Lung microvascular endothelial cell (primary cell): ENCODE measurements at regions not wholly inside any gene's neighbourhood (a gene's known extent, or its start where the extent isn't known, plus 50 kb on each side); places are given as distances from the start of the nearest gene placed in this dataset.
"Not testable (repeated sequence)": the region's sequence is repeated elsewhere in the genome, so short reads cannot be mapped to it uniquely, and the experiment has no call there.

Experiments
- DNase-seq, 2 donors: peaks; one replicate each; pipeline versions ENCODE4 v3.0.0 to v3.0.0-alpha.2; 2010; ENCODE audit warnings: low read depth in 2 of 2

DNA sequence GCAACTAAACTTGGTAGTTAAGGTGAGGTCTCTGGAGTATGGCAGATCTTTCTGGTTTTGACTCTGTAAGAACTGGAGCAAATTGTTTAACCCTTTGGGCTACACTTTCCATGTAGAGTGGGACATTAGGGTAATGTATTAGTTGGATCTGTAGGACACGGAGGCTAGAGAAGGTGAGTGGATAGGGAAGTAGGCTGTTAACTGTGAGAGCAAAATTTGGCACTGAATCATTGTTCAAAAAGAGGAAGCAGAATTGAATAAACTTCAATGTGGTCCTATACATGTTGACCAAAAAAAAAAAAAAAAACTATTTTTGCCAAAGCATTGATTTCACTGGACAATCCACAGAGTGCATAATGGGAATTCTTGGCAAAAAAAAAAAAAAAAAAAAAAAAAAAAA is 370.2 kb upstream of the CHORDC1 start:
- no peak for DNase-seq

DNA sequence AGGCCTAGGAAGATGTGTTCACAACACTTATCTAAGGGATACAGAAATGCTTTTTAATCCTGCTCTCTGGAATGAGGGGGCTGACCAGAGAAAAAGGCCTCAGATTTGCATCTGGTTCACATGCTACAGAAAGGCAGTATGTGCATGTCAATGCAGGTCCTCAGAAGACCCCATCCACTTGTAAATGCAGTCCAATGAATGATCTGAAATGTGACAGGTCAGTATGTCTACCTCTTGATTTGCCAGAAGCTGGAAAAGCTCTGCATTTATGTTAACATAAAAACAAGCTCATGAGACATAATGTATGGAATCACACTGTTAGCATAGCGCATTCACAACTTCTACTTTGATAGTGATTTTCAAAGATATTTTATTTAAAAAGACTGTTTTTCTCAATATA is 367.4 kb upstream of the CHORDC1 start:
- no peak for DNase-seq

DNA sequence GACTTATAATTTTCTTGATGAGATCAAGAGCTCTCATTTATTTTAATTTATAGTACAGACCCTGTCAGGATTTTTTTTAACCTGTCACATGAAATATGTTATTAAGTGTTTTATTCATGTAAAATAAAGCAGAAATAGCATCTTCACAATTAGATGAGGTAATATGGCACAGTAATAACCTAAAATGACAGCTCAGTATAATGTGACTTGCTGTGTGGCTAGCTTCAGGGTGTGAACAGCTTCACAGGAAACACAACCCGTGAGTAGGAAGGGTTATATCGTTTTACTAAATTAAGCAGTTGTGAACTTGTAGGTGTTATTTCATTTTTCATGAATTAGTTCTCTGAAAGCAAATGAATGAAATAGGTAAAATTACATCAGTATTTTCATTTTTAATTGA is 366.9 kb upstream of the CHORDC1 start:
- DNase-seq = no peak

DNA sequence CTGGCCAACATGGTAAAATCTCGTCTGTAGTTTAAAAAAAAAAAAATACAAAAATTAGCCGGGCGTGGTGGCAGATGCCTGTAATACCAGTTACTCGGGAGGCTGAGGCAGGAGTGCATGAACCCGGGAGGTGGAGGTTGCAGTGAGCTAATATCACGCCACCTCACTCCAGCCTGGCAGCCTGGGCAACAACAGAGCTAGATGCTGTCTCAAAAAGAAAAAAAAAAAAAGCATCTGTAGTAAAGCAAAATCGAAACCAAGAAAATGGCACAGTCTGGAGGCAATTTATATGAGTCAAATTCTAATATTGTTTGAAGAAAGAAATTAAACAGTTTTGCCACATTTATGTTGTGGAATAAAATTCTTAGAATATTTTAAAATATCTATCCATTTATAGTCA is 365.0 kb upstream of the CHORDC1 start:
- no peak for DNase-seq

DNA sequence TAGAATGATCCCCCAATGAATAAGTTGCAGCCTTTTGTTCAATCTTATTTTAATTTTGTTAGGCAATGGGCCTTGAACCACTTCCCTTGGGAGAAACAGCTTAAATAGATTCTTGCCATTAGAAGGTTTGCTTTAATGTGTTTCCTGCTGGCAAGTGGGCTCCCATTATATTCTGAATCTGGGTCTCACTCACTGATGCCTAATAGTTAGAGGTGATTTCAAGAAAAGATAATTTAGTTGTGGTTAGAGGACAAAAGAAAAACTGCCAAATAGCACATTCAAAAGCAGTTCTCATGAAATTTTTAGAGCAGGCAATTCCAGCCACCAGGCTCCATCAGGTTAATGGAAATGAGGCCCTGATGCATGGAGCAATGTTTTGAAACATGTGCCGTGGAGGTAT is 362.6 kb upstream of the CHORDC1 start:
- DNase-seq = no peak

DNA sequence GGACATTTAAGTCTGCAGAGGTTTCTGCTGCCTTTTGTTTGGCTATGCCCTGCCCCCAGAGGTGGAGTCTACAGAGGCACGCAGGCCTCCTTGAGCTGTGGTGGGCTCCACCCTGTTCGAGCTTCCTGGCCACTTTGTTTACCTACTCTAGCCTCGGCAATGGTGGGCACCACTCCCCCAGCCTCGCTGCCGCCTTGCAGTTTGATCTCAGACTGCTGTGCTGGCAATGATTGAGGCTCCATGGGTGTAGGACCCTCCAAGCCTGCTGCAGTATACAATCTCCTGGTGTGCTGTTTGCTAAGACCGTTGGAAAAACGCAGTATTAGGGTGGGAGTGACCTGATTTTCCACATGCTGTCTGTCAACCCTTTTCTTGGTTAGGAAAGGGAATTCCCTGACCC is 360.1 kb upstream of the CHORDC1 start:
- DNase-seq = not testable (repeated sequence)

DNA sequence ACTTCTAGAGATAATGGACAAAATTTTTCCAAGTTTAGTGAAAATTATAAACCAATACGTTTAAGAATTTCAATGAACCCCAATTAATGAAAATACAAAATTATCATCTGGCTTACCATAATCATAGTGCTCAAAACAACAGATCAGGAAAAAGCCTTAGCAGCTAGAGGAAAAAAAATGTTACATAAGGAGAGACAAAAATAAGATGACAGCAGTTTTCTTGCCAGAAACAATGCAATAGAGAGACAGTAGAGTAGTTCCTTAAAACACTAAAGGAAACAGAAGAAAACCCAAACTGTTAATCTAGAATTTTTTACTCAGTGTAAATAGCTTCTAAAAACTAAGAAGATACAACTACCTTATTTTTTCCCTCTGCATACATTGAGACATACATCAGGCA is 341.7 kb upstream of the CHORDC1 start:
- DNase-seq = no peak

DNA sequence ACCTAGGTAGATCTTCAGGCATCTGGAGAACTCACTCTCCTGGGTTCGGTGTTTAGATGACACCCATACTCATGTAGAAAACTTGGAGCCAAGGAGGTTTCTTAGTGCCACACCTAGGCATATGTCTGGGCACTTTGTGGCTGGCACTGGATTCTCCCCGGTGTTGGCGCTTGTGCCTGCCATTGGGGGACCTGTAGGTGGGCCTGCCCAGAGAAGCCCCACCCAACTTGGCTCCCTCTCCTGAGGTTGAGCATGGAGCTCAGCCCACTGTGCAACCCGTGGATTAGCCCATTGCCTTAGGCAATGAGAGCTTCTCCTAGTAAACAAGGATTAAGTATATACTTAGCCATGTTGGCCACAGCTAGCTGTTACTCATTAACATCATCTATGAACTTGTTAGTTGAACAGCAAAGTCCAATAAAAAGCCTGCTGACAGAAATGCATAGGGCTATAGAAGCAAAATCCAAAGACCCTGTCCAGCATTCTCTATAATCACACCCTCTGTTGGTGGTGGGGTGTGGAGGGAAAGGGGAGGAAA is 335.5 kb upstream of the CHORDC1 start:
- DNase-seq = no peak

DNA sequence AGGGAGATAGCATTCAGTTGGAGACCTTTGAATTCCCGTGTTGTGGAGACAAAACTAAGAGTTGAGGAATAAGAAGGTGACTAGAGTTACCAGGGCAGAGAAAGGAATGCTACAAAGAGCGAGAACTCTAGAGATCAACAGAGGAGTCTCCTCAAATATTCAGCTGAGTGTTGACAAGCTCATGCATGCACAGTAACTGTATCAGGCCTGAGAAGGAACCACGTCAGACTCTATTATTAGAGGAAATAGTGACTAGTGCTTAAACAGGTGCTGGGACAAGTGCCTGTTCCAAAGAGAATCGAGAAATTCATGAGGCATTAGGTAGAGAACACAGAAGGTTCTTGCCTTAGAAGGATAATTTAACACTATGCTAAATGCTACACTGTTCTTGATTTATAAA is 333.8 kb upstream of the CHORDC1 start:
- DNase-seq = no peak

DNA sequence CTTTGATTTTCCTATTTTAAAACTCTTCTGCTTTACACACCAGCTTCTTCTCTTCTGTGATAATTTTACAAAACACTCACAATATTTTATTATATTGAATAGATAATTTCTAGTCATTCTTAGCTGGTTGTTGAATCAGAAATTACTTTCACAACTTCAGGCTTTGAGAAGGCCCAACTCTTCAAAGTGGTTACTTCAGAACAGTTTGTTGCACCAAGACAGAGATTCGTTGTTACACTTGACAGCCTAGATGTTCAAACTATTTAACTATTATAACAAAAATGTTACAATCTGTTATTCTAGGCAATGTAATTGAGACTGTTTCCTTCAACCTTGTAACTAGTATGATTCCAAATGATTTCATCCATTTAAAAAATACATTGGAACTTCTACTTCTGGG is 333.2 kb upstream of the CHORDC1 start:
- no peak for DNase-seq

DNA sequence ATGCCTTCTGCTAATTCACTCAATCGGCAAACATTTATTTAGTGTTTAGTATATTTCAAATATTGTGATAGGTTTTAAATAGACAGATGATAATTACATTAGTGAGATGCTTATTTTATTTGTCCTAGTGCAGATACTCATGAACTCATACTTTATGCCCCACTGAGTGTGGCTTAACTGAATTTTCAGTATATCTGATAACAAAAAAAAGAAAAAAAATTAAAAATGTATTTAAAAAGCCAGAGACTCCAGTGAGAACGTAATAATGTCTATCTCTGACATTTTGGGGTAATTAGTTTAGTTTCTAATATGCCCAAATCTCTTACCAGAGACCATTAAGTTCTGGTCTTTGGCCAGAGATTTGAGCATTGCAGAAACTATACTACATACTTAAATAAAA is 332.6 kb upstream of the CHORDC1 start:
- no peak for DNase-seq

DNA sequence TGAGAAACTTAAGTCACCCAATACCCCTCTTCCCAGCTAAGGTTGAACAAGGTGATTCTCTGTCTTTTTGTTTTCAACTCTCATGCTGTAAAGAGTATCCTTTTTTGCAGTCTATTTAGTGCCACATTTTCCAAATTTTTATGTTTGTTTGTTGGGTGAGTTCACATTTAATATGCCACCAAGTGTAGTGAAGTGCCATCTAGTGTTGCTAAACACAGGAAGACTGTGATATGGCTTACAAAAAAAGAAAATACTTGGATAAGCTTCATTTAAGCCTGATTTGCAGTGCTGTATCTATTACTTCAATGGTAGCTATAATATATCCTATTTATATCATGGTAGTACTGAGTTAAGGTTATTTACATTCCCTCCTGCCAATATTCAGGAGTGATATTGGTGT is 319.2 kb upstream of the CHORDC1 start:
- no peak for DNase-seq

DNA sequence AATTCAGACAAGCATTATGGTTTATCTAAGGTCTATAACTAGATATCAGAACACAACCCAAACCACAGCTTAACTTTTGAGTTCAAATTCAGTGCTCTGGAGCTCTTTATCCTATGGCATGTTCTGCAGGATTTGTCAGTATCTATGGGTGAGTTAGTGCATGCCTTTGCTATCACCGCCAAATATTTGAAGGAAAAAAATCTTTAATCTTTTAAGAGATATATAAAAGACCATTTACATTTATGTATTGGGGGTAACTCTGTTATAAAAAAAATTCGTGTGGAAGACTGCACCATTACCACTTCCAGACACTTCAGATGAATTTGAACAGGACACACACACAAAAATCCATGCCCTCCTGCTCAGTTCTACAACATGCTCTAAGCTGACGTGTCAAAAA is 313.5 kb upstream of the CHORDC1 start:
- DNase-seq = no peak

DNA sequence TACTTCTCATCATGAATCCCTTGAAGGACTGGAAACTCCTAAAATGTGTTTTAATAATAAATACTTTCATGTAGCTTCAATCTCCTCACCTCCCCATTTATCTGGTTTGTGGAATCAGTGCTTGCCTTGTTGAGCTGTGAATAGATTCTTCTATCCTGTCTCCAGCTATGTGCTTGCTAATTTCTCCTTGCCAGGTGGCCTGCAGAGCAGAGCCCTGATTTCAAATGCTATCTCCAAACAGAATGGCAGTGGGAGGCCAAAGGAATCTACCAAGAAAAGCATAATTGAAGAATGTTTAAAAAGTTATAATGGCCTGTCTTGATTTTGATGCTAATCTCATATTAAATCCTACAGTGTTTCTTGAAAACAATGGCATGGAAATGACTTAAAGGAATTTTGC is 309.3 kb upstream of the CHORDC1 start:
- no peak for DNase-seq

DNA sequence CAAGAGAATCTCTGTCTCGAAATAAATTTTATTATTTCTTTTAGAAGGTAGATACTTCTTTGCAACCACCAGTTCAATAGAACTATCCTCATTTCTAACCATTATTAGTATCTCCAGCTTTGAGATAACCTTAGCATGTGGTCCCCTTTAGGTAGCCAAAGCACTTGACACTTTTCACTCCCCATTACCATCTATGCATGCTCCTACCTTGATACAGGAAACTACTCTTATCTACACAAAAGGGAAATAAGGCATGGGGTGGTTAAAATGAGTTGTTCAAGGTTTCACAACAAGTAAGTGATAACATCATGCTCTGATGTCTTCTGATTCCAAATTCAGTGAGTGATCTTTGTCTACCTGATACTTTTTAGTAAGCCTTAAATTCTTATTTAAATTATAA is 308.2 kb upstream of the CHORDC1 start:
- no peak for DNase-seq

DNA sequence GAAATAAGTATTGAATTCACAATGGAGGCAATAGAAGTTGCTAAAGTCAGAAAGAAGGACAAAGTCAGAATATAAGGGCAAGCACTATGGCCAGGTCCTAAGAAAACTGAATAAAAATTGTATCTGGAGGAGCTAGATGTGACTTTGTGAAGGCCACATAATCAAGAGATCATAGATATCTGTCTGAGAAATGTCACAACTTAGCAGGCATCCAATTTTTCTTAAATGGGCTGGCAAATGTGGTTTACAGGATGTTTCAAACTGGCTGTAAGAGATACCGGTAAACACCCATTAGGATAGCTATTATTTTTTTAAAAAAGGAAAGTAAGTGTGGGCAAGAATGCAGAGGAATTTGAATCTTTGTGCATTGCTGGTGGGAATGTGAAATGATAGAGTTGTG is 303.1 kb upstream of the CHORDC1 start:
- DNase-seq = no peak

DNA sequence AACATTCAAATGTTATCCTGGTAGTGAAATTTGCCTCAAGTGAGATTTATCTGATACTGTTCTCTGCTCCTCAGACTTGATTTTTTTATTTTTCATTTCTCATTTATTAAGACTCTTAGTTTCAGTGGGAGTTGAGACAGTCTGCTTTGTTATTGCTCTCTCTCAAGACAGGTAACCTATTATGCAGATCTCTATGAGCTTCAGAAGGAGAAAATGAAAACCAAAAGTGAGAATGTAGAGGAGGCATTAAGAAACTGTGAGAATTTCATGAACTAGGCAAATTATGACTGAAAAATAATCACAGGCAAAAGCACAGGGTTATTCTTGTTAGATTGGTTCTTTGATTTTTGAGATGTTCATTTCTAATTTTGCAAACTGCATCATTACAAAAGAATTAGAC is 290.0 kb upstream of the CHORDC1 start:
- DNase-seq = no peak

DNA sequence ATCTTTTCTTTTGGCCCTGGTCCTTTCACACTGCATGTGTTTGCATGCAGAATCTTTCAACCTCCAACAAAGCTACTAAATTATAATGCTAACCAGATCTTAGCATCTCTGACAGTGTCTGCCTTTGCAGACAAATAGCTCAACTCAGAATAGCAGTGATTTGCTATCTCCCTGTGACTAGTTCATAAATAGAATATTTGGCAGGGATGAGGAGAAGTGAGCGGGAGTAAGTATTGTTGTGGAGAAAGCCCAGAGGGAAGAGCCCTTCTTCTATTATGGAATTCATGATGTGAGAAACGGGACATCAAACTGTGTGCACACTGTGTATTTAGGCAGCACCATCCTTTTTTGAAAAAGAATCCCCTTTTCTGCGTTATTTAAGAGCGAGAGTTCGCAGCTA is 288.0 kb upstream of the CHORDC1 start:
- DNase-seq = no peak

DNA sequence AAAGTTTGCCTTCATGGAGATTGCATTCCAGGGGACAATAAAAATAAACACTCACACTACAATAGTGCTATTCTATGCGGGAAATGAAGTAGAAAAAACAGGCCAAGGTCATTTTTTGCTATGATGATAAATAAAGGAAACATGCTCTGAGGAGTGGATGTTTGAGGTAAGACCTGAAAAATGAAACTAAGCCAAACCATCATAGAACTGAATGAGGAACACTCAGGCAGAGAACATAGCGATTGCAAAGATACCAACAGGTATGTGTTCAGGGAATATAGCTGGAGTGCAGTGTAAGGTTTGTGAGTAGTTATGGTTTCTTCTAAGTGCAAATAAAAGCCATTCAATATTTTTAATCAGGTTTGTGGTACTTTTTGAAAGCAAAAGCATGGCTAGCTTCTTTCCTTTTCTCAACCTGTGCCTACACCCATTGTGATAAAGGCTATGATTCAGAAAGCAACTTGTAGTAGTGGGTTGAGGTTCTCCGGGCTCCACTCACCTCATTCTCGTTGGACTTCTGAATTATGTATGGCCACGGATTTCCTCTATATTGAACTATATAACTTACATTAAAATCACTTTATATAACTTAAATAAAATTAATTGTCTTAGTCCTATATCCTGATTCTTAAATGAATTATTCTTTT is 278.2 kb upstream of the CHORDC1 start:
- DNase-seq = no peak

DNA sequence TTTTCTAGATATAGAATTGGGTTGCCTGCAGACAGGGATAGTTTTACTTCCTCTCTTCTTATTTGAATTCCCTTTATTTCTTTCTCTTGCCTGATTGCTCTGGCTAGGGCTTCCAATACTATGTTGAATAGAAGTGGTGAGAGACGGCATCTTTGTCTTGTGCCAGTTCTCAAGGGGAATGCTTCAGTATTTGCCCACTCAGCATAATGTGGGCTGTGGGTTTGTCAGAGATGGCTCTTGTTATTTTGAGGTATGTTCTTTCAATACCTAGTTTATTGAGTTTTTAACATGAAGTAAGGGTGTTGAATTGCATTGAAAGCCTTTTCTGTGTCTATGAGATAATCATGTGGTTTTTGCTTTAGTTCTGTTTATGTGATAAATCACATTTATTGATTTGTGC is 273.9 kb upstream of the CHORDC1 start:
- no peak for DNase-seq

DNA sequence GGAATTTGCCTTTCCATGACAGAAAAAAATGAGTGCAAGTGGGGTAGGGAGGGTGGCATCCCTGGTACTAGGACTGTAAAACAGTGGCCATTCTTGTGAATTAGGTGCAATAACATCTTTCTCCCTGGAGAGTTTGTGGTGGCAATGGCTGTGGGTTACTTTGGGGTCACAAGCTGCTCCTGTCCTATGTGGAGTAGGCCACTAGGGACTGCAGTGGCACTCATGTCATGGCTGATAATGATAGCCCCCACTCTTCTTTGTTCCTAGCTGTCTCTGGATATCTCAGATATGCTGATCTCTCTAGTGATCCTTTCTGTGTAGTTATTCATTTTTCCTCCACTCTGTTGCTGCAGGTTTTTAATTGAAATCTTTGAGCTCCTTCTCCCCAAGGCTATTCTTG is 270.5 kb upstream of the CHORDC1 start:
- DNase-seq = no peak

DNA sequence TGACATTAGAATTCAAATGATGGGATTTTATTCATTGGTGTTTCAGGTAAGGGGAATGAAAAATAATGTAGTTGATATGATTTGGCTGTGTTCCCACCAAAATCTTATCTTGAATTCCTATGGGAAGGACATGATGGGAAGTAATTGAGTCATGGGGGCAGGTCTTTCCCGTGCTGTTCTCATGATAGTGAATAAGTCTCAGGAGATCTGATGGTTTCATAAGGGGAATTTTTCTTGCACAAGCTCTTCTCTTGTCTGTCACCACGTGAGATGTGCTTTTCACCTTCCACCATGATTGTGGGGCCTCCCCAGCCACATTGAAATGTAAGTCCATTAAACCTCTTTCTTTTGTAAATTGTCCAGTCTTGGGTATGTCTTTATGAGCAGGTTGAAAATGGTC is 268.6 kb upstream of the CHORDC1 start:
- no peak for DNase-seq

DNA sequence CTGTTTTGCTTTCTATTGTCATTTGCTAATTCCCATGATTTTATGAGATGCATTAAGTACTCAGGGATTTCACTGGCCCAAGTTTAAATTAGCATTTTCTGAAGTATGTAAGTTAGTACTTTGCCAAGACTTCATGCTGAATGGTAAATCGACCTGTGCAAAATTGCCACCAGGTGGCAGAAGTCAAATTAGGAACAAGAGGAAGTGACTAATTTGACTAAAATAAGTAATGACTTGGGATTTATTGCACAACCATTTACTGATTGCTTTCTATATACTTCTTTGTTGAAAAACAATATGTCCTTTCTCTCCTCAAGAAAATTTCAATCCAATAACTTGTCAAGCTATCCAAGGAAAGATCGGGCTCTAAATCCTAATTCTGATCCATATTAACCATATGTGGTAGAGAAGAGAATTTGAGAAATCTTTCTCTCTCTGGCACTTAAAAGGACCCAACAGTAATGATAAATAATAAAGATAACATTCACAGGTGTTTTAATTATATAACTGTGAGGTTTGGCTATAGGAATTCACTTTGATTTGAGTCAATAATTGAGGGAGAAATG is 253.7 kb upstream of the CHORDC1 start:
- peak; percentile 28 to 53 for DNase-seq

DNA sequence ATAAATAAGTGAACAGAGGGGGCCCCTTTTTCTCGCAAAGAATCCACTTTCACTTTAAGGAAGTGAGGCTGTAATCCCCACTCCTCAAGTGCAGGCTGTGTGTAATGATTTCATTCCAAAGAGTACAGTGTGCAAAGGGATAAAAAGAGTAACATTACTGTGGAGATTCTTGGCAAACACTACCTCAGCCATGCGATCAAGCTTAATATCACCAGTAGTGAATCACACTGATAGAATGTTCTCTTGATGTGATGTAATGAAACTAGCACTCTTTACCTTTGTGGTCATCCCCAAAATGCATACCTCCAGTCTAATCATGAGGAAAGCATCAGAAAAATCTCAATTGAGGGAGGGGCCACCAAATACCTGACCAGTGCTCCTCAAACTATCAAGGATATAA is 246.1 kb upstream of the CHORDC1 start:
- DNase-seq = no peak
